ENCODE measurements at regions not wholly inside any gene's neighbourhood (a gene's known extent, or its start where the extent isn't known, plus 50 kb on each side); places are given as distances from the start of the nearest gene placed in this dataset.
"Not testable (repeated sequence)": the region's sequence is repeated elsewhere in the genome, so short reads cannot be mapped to it uniquely, and the experiment has no call there.

DNA sequence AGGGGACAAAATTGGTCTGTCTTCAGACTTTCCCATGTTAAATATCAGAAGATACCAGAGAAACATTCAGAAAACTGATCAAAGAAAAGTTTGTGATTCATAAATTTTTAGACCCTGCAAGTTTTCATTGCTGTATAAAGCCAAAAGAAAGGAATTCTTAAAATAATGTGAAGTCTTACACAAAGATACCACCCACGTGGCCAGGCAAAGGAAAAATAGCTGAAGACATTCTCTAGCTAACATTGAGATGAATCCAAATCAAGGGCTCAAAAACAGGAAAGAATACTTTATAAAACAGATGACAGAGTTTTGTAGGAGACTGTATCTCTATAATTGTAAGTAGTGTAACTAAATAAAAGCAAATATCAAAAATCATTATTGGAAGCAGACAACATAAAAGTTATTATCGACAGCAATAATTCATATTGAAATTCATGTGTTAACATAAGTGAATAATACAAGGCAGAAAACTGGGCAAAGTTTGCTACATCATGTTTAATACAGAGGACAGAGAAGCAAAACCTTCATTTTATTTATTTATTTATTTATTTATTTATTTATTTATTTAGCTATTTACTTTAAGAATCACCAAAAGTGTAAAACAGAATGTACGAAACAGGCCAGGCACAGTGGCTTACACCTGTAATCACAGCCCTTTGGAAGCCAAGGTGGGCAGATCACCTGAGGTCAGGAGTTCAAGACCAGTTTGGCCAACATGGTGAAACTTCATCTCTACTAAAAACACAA is 204.6 kb upstream of the SLIT2 start:
- DNase-seq: no peak

GRCh38 chr4:20046179-20046578 is 205.5 kb upstream of the SLIT2 start:
- DNase-seq: no peak

DNA sequence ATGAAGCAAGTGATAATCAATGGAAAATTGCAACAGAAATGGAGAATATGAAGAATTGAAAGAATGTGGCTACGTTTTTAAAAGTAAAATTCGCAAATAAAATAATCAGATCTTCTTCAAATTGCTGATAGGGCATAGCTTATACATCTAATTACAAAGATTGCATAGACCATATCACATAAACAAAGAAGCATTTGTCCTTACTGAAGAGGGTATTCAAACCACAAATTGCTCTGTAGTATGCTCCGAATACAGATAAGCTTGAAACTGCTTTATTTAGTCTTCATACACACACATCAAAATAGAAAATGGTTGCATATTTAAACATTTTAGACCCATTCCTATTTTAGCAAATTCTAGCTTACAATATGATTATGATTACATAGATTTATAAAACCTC is 206.7 kb upstream of the SLIT2 start:
- DNase-seq: no peak

- DNase-seq: no peak
These were observed 207.2 kb upstream of the SLIT2 start for GRCh38 chr4:20044502-20044911.

DNA sequence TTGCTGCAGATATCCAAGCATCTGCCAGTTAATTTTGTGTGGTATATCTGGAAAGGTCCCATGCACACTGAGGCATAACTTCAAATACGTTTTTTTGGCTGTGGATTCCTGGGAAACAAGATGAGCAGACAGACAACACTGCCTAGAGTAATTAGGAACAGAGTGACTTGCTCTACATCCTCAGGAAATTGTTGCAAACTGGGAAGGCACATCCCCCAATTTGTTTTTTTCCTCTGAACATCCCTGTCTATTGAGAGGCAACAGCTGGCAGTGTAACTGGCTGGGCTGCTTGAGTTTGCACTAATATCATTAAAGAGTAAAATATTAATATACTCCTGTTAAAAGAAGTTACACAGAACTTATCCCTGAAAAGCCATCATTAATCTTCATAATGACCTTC is 207.7 kb upstream of the SLIT2 start:
- no peak for DNase-seq

- DNase-seq: no peak
These were observed 208.9 kb upstream of the SLIT2 start for GRCh38 chr4:20042769-20043168.

DNA sequence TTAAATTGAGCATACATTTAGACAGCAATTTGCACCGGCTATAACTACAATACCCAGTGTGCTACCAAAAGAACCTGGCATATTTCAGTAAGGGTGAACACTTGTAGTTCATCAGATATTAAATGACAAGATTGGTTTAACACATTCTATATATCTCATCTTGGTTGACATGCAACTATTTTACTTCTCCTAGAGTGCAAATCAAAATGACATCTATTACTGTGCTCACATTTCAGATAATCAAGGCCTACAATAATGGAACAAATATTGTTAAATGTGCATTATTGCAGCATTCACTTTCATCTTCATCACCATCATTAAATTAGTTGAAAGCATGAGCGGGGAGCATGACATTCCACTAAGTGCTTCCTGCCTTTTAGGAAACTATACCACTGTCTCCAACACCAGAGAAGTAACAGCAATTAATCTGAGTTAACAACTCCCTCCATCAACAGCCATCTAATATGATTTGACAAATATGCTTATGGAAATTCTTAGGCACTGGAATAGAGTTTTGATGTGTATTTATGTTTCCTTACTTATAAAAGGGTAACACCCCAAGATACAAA is 209.8 kb upstream of the SLIT2 start:
- DNase-seq: no peak

- DNase-seq: no peak
These were observed 214.0 kb upstream of the SLIT2 start for GRCh38 chr4:20037745-20038144.

- no peak for DNase-seq
These were observed 221.6 kb upstream of the SLIT2 start for GRCh38 chr4:20030108-20030507.

DNA sequence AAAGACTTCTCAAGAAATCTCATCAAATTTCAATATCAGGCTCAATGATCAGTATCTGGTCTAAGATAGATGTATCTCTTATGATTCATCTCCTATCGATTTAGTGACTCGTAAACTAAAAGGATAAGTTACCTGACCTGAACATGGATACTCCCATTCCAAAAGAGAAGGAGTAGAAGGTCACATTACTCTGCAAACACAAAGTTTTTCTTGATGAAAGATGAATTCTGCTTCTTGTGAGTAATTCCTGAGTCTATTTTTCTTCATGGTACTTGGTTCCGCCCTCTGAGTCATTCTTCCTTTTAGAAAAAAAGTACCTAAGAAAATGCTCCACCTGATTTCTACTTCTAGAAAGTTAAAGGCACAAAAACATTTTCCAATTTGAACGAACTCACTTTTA is 223.1 kb upstream of the SLIT2 start:
- DNase-seq: no peak

GRCh38 chr4:20026456-20026855 is 225.2 kb upstream of the SLIT2 start:
- no peak for DNase-seq

- no peak for DNase-seq
These were observed 229.2 kb upstream of the SLIT2 start for GRCh38 chr4:20022471-20022870.

GRCh38 chr4:20020056-20020455 is 231.6 kb upstream of the SLIT2 start:
- no peak for DNase-seq

DNA sequence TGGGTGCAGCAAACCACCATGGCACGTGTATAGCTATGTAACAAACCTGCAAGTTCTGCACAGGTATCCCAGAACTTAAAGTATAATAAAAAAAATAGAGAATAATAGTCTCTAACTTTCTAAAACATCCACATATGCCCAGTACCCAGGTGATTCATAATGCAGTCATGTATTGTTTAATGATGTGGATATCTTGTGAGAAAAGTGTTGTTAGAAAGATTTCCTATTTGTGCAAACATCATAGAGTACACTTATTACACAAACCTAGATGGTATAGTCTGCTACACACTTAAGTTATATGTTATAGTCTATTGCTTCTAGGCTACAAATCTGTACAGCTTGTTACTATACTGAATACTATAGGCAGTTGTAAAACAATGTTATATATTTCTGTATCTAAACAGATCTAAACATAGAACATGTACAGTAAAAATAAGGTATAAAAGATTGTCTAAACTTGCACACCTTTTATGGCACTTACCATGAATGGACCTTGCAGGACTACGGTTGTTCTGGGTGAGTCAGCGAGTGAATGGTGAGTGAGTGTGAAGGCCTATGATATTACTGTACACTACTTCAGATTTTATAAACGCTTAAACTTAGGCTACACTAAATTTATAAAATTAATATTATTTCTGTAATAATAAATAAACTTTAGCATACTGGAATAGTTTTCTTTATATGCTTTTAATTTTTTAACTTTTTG is 232.2 kb upstream of the SLIT2 start:
- no peak for DNase-seq

- DNase-seq: no peak
These were observed 234.0 kb upstream of the SLIT2 start for GRCh38 chr4:20017777-20018115.

DNA sequence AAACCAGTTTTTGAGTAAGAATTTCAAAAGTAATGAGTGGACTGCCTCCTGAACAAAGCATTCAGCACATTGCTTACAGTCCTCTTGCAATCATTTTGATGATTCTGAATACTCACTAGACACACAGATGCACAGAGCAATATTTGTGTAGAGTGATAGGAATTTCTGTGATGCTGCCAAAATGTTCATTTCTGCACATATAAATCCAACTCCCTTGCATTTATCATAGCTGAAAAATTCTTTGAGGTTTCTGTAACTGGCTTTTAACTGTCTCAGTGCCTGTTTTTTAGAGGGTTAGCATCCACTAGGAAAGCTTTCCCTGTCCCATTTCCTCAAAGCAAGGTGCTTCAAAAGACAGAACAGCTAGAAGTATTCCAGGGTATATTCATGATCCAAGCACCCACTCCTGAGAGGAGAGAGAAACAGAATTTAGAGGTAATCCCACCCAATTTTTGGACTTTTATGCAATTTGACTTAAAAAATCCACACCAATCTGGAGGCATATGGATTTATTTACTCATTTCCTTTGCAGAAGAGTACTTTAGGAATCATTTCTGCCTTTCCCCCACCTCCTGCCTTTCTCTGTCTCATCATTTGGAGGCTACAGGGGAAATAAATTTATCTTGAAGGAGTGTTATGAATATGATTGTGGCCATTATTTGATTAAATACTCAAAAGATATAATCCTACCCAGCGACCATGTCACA is 234.5 kb upstream of the SLIT2 start:
- DNase-seq: no peak

- DNase-seq: no peak
These were observed 236.0 kb upstream of the SLIT2 start for GRCh38 chr4:20015636-20016224.

- DNase-seq: not testable (repeated sequence)
These were observed 247.7 kb upstream of the SLIT2 start for GRCh38 chr4:20003836-20004558.

DNA sequence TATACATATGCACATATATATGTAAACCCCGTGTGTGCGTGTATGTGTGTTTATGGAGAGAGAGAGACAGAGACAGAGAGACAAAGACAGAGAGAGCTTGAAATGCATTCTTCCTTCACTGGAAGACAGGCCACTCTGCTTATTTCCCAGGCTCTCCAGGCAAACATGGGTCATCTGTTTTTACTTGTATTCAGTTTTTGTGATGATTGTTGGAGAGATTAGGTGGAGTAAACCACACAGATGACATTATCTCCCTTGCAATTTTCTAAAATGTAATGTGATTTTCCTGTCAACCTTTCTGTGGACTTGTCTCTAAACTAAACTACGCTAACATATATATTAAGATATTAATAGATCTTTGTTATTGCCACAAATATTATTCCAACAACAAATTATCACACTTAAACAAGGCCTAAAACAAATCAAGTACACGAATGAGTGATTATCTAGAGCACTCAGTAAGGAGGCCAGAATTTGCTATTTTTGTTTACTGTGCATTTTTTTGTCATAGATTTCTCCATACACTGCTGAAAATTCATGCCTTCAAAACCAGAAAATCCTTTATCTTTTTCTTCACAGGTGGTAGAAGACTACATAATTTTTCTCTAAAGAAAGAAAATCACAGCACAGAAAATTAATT is 251.8 kb upstream of the SLIT2 start:
- no peak for DNase-seq

DNA sequence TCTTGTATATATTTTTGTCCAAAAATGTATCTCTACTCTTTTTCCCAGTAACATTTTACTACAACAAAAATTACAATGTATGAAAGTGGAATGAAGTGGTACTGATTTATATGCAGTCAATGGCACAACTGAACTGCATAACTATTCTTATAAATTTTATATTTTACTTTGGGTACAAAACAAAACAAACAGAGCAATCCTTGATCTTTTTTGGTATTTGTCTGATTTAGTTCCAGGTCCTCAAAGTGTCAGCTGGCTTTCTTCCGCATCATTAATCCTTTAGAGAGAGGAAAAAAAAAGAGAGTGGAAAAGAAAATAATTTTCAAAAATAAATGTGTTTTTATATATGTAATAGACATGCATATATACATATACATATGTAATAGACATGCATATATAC is 252.4 kb upstream of the SLIT2 start:
- DNase-seq: no peak

GRCh38 chr4:19993242-19993641 is 258.5 kb upstream of the SLIT2 start:
- no peak for DNase-seq

DNA sequence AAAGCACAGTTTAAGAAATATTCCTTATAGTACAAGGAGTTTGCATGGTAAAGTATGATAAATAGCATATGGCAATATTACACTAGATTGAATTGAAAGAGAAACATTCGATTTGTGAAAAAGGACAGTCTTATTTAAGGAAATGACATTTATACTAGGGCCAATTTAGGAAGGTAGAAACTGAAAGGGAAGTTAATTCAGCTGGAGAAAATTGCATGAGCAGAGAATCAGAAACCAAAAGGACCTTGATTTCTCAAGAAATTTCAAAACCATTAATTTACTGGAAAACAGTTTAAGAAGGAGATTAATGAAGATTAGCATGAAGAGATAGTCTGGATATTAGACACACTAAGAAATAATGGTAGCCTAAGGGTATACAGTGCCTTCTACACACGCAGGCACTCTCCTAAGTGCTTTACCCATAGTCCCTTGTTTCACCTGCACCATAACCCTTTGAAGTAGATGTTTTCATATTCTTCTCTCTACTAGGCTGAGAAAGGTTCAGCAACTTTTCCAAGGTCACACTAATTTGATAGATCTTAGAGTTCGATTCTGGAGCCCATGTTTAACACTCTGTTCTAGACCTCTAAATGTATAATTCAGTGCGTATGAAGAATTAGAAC is 259.1 kb upstream of the SLIT2 start:
- DNase-seq: no peak

All from activated CD4-positive, alpha-beta T cell treated with anti-CD3 and anti-CD28 coated beads for 1 hour (primary cell).